H1 (cell line): ENCODE measurements at regions not wholly inside any gene's neighbourhood (a gene's known extent, or its start where the extent isn't known, plus 50 kb on each side); places are given as distances from the start of the nearest gene placed in this dataset.

ENCODE experiments used
- CTCF ChIA-PET: fragments of 300-600 bp; sonication (Branson Sonifier 250); formaldehyde crosslinking; loops from one replicate; lab custom pipeline; 2021; ENCODE audit not compliant: partially characterized antibody; lab: Charles Lee
- POLR2A ChIA-PET: fragments of 300-600 bp; sonication (Branson Sonifier 250); formaldehyde crosslinking; loops from one replicate; lab custom pipeline; 2021; ENCODE audit warnings: inconsistent platforms; ENCODE audit not compliant: partially characterized antibody; lab: Charles Lee
- DNase-seq, 2 experiments: peaks; one replicate each; pipeline versions ENCODE4 v3.0.0 to v3.0.0-alpha.2; 2010 to 2022; ENCODE audit warnings: low spot score in 2 of 2, low read depth in 1 of 2, mixed read lengths in 1 of 2
- FAIRE-seq: peaks from 2 replicates; lab custom pipeline; 2011; peaks lifted over from hg19 to GRCh38; lab: Jason Lieb, UNC
- H2AFZ ChIP-seq: 2 replicates; pipeline ENCODE4 v1.8.1; 2012; ENCODE audit warnings: low read length, inconsistent platforms
- H2AK5ac ChIP-seq: 2 replicates; pipeline ENCODE4 v1.6.1; 2013; ENCODE audit warnings: low read depth, low read length
- H2BK120ac ChIP-seq: replicated peaks from 2 replicates; pipeline ENCODE3; 2013; ENCODE audit warnings: low read depth, low read length, inconsistent platforms
- H2BK12ac ChIP-seq: 2 replicates; pipeline ENCODE4 v1.6.1; 2013; ENCODE audit warnings: low read depth, low read length
- H2BK15ac ChIP-seq: 2 replicates; pipeline ENCODE4 v1.6.1; 2013; ENCODE audit warnings: low read length
- H2BK20ac ChIP-seq: 2 replicates; pipeline ENCODE4 v1.6.1; 2013; ENCODE audit warnings: low read length
- H2BK5ac ChIP-seq: 2 replicates; pipeline ENCODE4 v1.6.1; 2013; ENCODE audit warnings: low read depth, low read length
- H3K14ac ChIP-seq: 2 replicates; pipeline ENCODE4 v1.6.1; 2013; ENCODE audit warnings: inconsistent platforms; ENCODE audit not compliant: insufficient read length
- H3K18ac ChIP-seq: 2 replicates; pipeline ENCODE4 v1.6.1; 2013; ENCODE audit warnings: low read length; ENCODE audit errors: extremely low read depth
- H3K23ac ChIP-seq: 2 replicates; pipeline ENCODE4 v1.6.1; 2013; ENCODE audit warnings: inconsistent platforms; ENCODE audit not compliant: insufficient read length
- H3K23me2 ChIP-seq: 2 replicates; pipeline ENCODE4 v1.6.1; 2013; ENCODE audit warnings: low read depth, low read length
- H3K27ac ChIP-seq: 2 replicates; pipeline ENCODE4 v1.6.1; 2011; ENCODE audit warnings: low read depth, low read length, inconsistent platforms
- H3K27me3 ChIP-seq, 4 experiments: replicated peaks in 1 of 4; 1 replicate in 1 of 4; 2 replicates in 3 of 4; pipeline versions ENCODE4 v1.6.1 to v1.8.1; 2011 to 2013; ENCODE audit warnings: low read length in 3 of 4, mild to moderate bottlenecking in 3 of 4, inconsistent platforms in 2 of 4, mixed read lengths in 2 of 4, moderate library complexity in 1 of 4; ENCODE audit not compliant: control insufficient read depth in 3 of 4, insufficient read depth in 3 of 4; ENCODE audit errors: extremely low read depth in 1 of 4
- H3K36me3 ChIP-seq, 4 experiments: 2 replicates each; pipeline versions ENCODE4 v1.6.1 to v1.8.1; 2011 to 2013; ENCODE audit warnings: mild to moderate bottlenecking in 4 of 4, low read length in 3 of 4, moderate library complexity in 2 of 4, control low read depth in 1 of 4, inconsistent platforms in 1 of 4; ENCODE audit not compliant: insufficient read depth in 4 of 4, control insufficient read depth in 2 of 4
- H3K4ac ChIP-seq: replicated peaks from 2 replicates; pipeline ENCODE3; 2013; ENCODE audit warnings: low read length, low read depth, mixed read lengths, inconsistent platforms; ENCODE audit not compliant: insufficient read length
- H3K4me1 ChIP-seq, 4 experiments: replicated peaks in 1 of 4; 1 replicate in 1 of 4; 2 replicates in 3 of 4; pipeline versions ENCODE4 v1.6.1 to v1.8.1; 2011 to 2013; ENCODE audit warnings: low read length in 3 of 4, inconsistent platforms in 2 of 4, mixed read lengths in 1 of 4; ENCODE audit not compliant: insufficient read depth in 4 of 4, control insufficient read depth in 3 of 4
- H3K4me2 ChIP-seq, 2 experiments: 2 replicates each; pipeline versions ENCODE4 v1.6.1 to v1.8.1; 2011 to 2013; ENCODE audit warnings: low read depth in 2 of 2, low read length in 2 of 2, control low read depth in 1 of 2, inconsistent platforms in 1 of 2, mild to moderate bottlenecking in 1 of 2; ENCODE audit not compliant: insufficient read depth in 1 of 2
- H3K4me3 ChIP-seq, 4 experiments: fragments of 200-600, 300-600 bp in 1 of 4; sonication (generic), shearing (Covaris generic), sonication (Bioruptor Twin) in 1 of 4; 2 replicates each; pipeline versions ENCODE4 v1.5.1 to v1.8.1; 2011 to 2016; ENCODE audit warnings: low read length in 4 of 4, low read depth in 3 of 4, control low read depth in 2 of 4, inconsistent platforms in 2 of 4, mild to moderate bottlenecking in 2 of 4, mixed read lengths in 1 of 4, moderate library complexity in 1 of 4; ENCODE audit not compliant: insufficient read depth in 2 of 4; ENCODE audit errors: extremely low read depth in 1 of 4
- H3K56ac ChIP-seq: replicated peaks from 2 replicates; pipeline ENCODE3; 2013; ENCODE audit warnings: low read depth, mild to moderate bottlenecking, mixed read lengths, low read length, inconsistent platforms; ENCODE audit not compliant: insufficient read length
- H3K79me1 ChIP-seq: 2 replicates; pipeline ENCODE4 v1.6.1; 2013; ENCODE audit warnings: low read depth, low read length, control low read depth
- H3K79me2 ChIP-seq, 2 experiments: 2 replicates each; pipeline versions ENCODE4 v1.6.1 to v1.8.1; 2012 to 2013; ENCODE audit warnings: low read length in 2 of 2, mild to moderate bottlenecking in 2 of 2, inconsistent platforms in 1 of 2; ENCODE audit not compliant: insufficient read depth in 2 of 2, control insufficient read depth in 1 of 2
- H3K9ac ChIP-seq, 4 experiments: replicated peaks in 1 of 4; 1 replicate in 1 of 4; 2 replicates in 3 of 4; pipeline versions ENCODE4 v1.6.1 to v1.8.1; 2011 to 2013; ENCODE audit warnings: low read depth in 3 of 4, low read length in 3 of 4, control low read depth in 2 of 4, mild to moderate bottlenecking in 2 of 4, moderate library complexity in 2 of 4, inconsistent platforms in 1 of 4; ENCODE audit errors: extremely low read depth in 1 of 4
- H3K9me3 ChIP-seq, 2 experiments: 2 replicates each; pipeline versions ENCODE4 v1.6.1 to v1.8.1; 2012 to 2013; ENCODE audit warnings: mild to moderate bottlenecking in 2 of 2, moderate library complexity in 2 of 2, control low read depth in 1 of 2, inconsistent platforms in 1 of 2, low read depth in 1 of 2, low read length in 1 of 2, mixed read lengths in 1 of 2; ENCODE audit not compliant: insufficient read depth in 2 of 2
- H4K20me1 ChIP-seq, 2 experiments: replicated peaks in 1 of 2; 2 replicates each; pipeline versions ENCODE3 to v1.8.1; 2011 to 2013; ENCODE audit warnings: inconsistent platforms in 2 of 2, low read length in 2 of 2, mild to moderate bottlenecking in 1 of 2; ENCODE audit not compliant: insufficient read depth in 2 of 2, control insufficient read depth in 1 of 2
- H4K5ac ChIP-seq: 2 replicates; pipeline ENCODE4 v1.6.1; 2013; ENCODE audit warnings: low read length, low read depth, mixed read lengths, inconsistent platforms; ENCODE audit not compliant: insufficient read length
- H4K8ac ChIP-seq: 2 replicates; pipeline ENCODE4 v1.8.0; 2013; ENCODE audit warnings: mild to moderate bottlenecking, moderate library complexity, low read length, inconsistent platforms; ENCODE audit not compliant: insufficient read depth; ENCODE audit errors: extremely low read depth
- H4K91ac ChIP-seq: replicated peaks from 2 replicates; pipeline ENCODE3; 2013; ENCODE audit warnings: low read length, mixed read lengths, inconsistent platforms; ENCODE audit not compliant: insufficient read length
- BRCA1 ChIP-seq: IDR thresholded peaks from 2 replicates; pipeline ENCODE4 v1.6.1; 2012; ENCODE audit warnings: low read depth, low read length, improper control_type of control experiment
- CREB1 ChIP-seq: IDR thresholded peaks from 2 replicates; pipeline ENCODE4 v1.6.1; 2012; ENCODE audit warnings: inconsistent platforms
- CTBP2 ChIP-seq: IDR thresholded peaks from 2 replicates; pipeline ENCODE4 v1.7.0; 2011; ENCODE audit warnings: borderline replicate concordance, mild to moderate bottlenecking, moderate library complexity, mixed read lengths, low read length; ENCODE audit not compliant: insufficient read depth, insufficient read length
- EP300 ChIP-seq, 2 experiments: IDR thresholded peaks; 1 replicate in 1 of 2; 2 replicates in 1 of 2; pipeline ENCODE4 v1.6.1; 2011 to 2012; ENCODE audit warnings: low read depth in 2 of 2, low read length in 2 of 2, mild to moderate bottlenecking in 2 of 2, borderline replicate concordance in 1 of 2, inconsistent platforms in 1 of 2, moderate library complexity in 1 of 2
- HDAC6 ChIP-seq: IDR thresholded peaks from one replicate; pipeline ENCODE4 v1.7.1; 2012; ENCODE audit warnings: low read depth, mild to moderate bottlenecking, inconsistent platforms, low read length, moderate library complexity
- MAFK ChIP-seq: IDR thresholded peaks from 2 replicates; pipeline ENCODE4 v1.6.1; 2012; ENCODE audit warnings: low read depth, mild to moderate bottlenecking, improper control_type of control experiment, low read length
- RFX5 ChIP-seq: IDR thresholded peaks from 2 replicates; pipeline ENCODE4 v1.6.1; 2011; ENCODE audit warnings: low read depth, low read length, improper control_type of control experiment, borderline replicate concordance
- RNF2 ChIP-seq: fragments of 200-900, 300-1000 bp; sonication (generic); IDR thresholded peaks from 2 replicates; pipeline ENCODE4 v1.7.1; 2016; ENCODE audit warnings: borderline replicate concordance, low read depth, mild to moderate bottlenecking, antibody characterized with exemption, low read length; ENCODE audit not compliant: poor library complexity, severe bottlenecking; ENCODE audit errors: missing control alignments
- SAP30 ChIP-seq: fragments of 300-600 bp; sonication (generic); IDR thresholded peaks from 2 replicates; pipeline ENCODE4 v1.7.1; 2012; ENCODE audit warnings: low read length, moderate library complexity, mild to moderate bottlenecking, inconsistent platforms; ENCODE audit not compliant: insufficient read depth, insufficient replicate concordance
- SP2 ChIP-seq: IDR thresholded peaks from 2 replicates; pipeline ENCODE4 v1.6.1; 2012; ENCODE audit warnings: mild to moderate bottlenecking, low read length, inconsistent platforms
- SP4 ChIP-seq: IDR thresholded peaks from 2 replicates; pipeline ENCODE4 v1.6.1; 2012; ENCODE audit warnings: low read length, inconsistent platforms
- TAF1 ChIP-seq: IDR thresholded peaks from 2 replicates; pipeline ENCODE4 v1.6.1; 2011; ENCODE audit warnings: mild to moderate bottlenecking, low read depth, low read length
- TAF7 ChIP-seq: optimal IDR thresholded peaks from 2 replicates; pipeline ENCODE3; 2011; ENCODE audit warnings: low read depth, mild to moderate bottlenecking, inconsistent platforms, low read length, moderate library complexity, borderline replicate concordance
- USF2 ChIP-seq: IDR thresholded peaks from 2 replicates; pipeline ENCODE4 v1.6.1; 2011; ENCODE audit warnings: low read length, improper control_type of control experiment
- WGBS, 2 experiments: shearing (Covaris generic) in 1 of 2; methylation state at CpG; one replicate each; pipeline versions ENCODE4 v1.1.6 to v1.1.7; 2013 to 2015; ENCODE audit warnings: low lambda C conversion rate in 2 of 2, mixed read lengths in 2 of 2, inconsistent platforms in 1 of 2, low coverage in 1 of 2, missing lambda C conversion rate in 1 of 2; ENCODE audit not compliant: insufficient replicate concordance in 2 of 2, insufficient coverage in 1 of 2, insufficient read length in 1 of 2; ENCODE audit errors: extremely low coverage in 1 of 2, missing lambda C conversion rate in 1 of 2; 5-methylcytosine and 5-hydroxymethylcytosine counted together

GRCh38 chr4:96784336-96784735 lies 944.4 kb downstream of the PDHA2 start:
- WGBS, 2 experiments = 89% methylated on average over 4 of the region's 4 CpGs; no CpG with 5 or more reads in 1 of the 2 experiments
- Histone ChIP-seq H4K20me1 (no peaks in the 10 kb centered on the region), H3K23ac (no peak overlapping the region), H3K27ac (no peak overlapping the region), H2BK12ac (no peak overlapping the region), H2BK15ac (no peak overlapping the region), H2AFZ (0 out of 2 replicates have a peak overlapping the region, but pooled peaks have one; percentile 58), H3K4me3 (no peak overlapping the region), H3K4me2 (no peak overlapping the region), H3K9me3 (no peaks in the 10 kb centered on the region), H4K5ac (no peak overlapping the region), H4K8ac (no peak overlapping the region), H3K18ac (no peak overlapping the region), H3K4me1 (no peaks in the 10 kb centered on the region), H3K79me2 (no peaks in the 10 kb centered on the region), H4K91ac (no peak overlapping the region), H2BK20ac (no peak overlapping the region), H3K56ac (no peak overlapping the region), H2AK5ac (no peak overlapping the region), H3K27me3 (no peaks in the 10 kb centered on the region), H3K14ac (no peak overlapping the region), H3K4ac (no peak overlapping the region), H3K36me3 (no peaks in the 10 kb centered on the region), H3K9ac (no peak overlapping the region), H3K23me2 (no peaks in the 10 kb centered on the region), H2BK5ac (no peak overlapping the region), H3K79me1 (no peaks in the 10 kb centered on the region), H2BK120ac (no peak overlapping the region)
- FAIRE-seq = no peak
- ChIA-PET CTCF (interaction anchor here (0.7 kb wide), 1 partner anchor 169 kb away, joined by 3 read pairs; no protein-coding TSS in a partner anchor), POLR2A (no interaction called here)
- DNase-seq = no peak
- TF ChIP-seq SP2 (no peak), CTBP2 (no peak), HDAC6 (no peak), MAFK (no peak), RNF2 (no peak), SAP30 (no peak), SP4 (no peak), BRCA1 (no peak), EP300 (IDR thresholded peaks at IDR 0.05; ENCODE audit: borderline replicate concordance in 1 of 2, low read depth in 2 of 2, low read length in 2 of 2) (no peak), CREB1 (no peak), TAF7 (no peak), TAF1 (no peak), USF2 (no peak), RFX5 (no peak)
